ENCODE measurements at regions not wholly inside any gene's neighbourhood (a gene's known extent, or its start where the extent isn't known, plus 50 kb on each side); places are given as distances from the start of the nearest gene placed in this dataset.

GRCh38 chr6:132228894-132229293 lies 172.4 kb downstream of the MOXD1 start:
- TF ChIP-seq, protein P1, sequence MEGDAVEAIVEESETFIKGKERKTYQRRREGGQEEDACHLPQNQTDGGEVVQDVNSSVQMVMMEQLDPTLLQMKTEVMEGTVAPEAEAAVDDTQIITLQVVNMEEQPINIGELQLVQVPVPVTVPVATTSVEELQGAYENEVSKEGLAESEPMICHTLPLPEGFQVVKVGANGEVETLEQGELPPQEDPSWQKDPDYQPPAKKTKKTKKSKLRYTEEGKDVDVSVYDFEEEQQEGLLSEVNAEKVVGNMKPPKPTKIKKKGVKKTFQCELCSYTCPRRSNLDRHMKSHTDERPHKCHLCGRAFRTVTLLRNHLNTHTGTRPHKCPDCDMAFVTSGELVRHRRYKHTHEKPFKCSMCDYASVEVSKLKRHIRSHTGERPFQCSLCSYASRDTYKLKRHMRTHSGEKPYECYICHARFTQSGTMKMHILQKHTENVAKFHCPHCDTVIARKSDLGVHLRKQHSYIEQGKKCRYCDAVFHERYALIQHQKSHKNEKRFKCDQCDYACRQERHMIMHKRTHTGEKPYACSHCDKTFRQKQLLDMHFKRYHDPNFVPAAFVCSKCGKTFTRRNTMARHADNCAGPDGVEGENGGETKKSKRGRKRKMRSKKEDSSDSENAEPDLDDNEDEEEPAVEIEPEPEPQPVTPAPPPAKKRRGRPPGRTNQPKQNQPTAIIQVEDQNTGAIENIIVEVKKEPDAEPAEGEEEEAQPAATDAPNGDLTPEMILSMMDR (IDR thresholded peaks at IDR 0.05; ENCODE audit: low read length, missing control alignments), result no peak
- no peak overlapping the region for H3K4me3 ChIP-seq (replicated peaks; ENCODE audit: low read depth, low read length)
- DNase-seq (ENCODE audit: low read depth), result no peak

DNA sequence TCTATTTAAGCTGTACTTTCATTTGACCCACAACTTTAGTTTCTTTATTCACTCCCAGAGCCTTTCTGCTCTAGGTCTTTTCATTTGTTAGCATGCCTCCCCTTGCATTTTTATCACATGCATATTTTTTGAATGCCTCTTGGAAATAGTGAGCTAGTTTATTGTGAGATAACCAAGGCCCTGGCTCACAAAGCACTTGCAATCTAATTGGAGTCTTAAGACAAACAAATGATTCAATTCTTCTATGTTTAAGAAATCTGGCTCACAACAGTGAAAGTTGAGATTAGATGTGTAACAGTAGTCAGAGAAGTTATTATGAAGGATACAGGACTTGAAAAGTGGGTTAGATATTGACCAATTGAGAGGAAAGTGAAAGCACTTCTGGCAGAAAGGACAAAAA lies 173.4 kb downstream of the MOXD1 start:
- TF ChIP-seq, protein P1 (IDR thresholded peaks at IDR 0.05; ENCODE audit: low read length, missing control alignments), result no peak
- peak; percentile 80 for DNase-seq (ENCODE audit: low read depth)
- H3K4me3 ChIP-seq (replicated peaks; ENCODE audit: low read depth, low read length), result no peak overlapping the region

DNA sequence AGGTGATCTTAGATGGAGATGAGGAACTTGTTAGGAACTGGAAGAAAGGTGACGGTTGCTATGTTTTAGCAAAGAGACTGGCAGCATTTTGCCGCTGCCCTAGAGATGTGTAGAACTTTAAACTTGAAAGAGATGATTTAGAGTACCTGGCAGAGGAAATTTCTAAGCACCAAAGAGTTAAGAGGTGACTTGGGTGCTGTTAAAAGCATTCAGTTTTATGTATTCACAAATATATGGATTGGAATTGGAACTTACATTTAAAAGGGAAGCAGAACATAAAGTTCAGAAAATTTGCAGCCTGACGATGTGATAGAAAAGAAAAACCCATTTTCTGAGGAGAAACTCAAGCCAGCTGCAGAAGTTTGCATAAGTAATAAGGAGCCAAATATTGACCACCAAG lies 176.3 kb downstream of the MOXD1 start:
- no peak for DNase-seq (ENCODE audit: low read depth)
- TF ChIP-seq, protein P1 (IDR thresholded peaks at IDR 0.05; ENCODE audit: low read length, missing control alignments), result no peak
- H3K4me3 ChIP-seq (replicated peaks; ENCODE audit: low read depth, low read length), result no peak overlapping the region

GRCh38 chr6:132220800-132221199 lies 180.5 kb downstream of the MOXD1 start:
- no peak for DNase-seq (ENCODE audit: low read depth)
- no peak overlapping the region for H3K4me3 ChIP-seq (replicated peaks; ENCODE audit: low read depth, low read length)
- TF ChIP-seq, protein P1 (IDR thresholded peaks at IDR 0.05; ENCODE audit: low read length, missing control alignments), result no peak

- TF ChIP-seq, protein P1 (IDR thresholded peaks at IDR 0.05; ENCODE audit: low read length, missing control alignments), result no peak
- no peak for DNase-seq (ENCODE audit: low read depth)
- no peak overlapping the region for H3K4me3 ChIP-seq (replicated peaks; ENCODE audit: low read depth, low read length)
These were observed 181.4 kb downstream of the MOXD1 start for GRCh38 chr6:132219901-132220300.

GRCh38 chr6:132218059-132218696 lies 183.1 kb downstream of the MOXD1 start:
- DNase-seq (ENCODE audit: low read depth), result peak; percentile 68
- no peak overlapping the region for H3K4me3 ChIP-seq (replicated peaks; ENCODE audit: low read depth, low read length)
- TF ChIP-seq, protein P1 (IDR thresholded peaks at IDR 0.05; ENCODE audit: low read length, missing control alignments), result peak; percentile 51

DNA sequence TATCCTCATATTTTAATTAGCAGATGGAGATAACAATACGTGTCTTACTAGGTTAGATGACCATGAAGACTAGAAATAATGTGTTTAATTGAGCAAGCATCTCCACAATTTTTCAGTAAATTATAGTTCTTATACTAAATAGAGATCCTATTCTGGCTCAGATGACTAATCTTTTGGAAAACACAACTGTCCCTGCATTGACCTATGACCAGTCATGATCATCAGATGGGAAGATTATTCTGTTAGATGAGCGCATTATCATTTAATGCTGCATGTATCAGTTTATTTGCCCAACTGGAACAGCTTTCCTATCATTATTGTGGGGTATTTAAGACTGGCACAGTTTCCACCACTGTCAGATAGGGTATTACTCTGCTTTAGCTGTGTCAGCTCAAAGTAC lies 185.5 kb downstream of the MOXD1 start:
- DNase-seq (ENCODE audit: low read depth), result no peak
- no peak overlapping the region for H3K4me3 ChIP-seq (replicated peaks; ENCODE audit: low read depth, low read length)
- TF ChIP-seq, protein P1 (IDR thresholded peaks at IDR 0.05; ENCODE audit: low read length, missing control alignments), result no peak
